HG03045 (cell line): ENCODE measurements at regions not wholly inside any gene's neighbourhood (a gene's known extent, or its start where the extent isn't known, plus 50 kb on each side); places are given as distances from the start of the nearest gene placed in this dataset.
"Not testable (repeated sequence)": the region's sequence is repeated elsewhere in the genome, so short reads cannot be mapped to it uniquely, and the experiment has no call there.

ENCODE experiments used
- ATAC-seq: cut with Tn5 transposase; IDR thresholded peaks from one replicate; pipeline ENCODE4 v1.9.1; 2021; ENCODE audit warnings: mild to moderate bottlenecking, moderate library complexity; ENCODE audit not compliant: unreplicated experiment

DNA sequence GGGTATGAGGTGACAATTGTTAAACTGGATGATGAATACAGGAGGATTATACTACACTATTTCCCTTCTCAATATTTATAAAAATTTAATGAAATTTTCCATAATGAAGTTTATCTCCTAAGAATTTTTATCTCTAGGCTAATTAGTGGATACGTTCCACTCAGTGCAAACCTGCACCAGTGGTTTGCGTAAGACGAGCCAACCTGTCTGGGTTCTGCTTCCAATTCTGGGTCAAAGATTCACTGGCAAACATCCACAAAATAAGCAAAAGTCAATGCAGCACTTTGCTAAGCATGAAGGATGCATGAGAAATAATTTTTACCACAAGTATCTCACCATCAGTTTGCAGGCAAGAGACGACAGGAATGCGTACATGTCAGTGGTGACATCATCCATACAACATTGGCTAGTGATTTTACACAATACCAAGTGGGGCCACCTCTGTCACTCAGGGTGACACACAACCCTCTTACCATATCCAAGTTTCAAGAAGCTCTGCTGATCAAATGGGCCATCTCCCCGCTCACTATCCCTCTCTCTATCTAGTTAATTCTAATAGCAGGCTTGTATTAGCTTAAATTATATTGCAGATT lies 51.7 kb downstream of the FAM50B start:
- no peak for ATAC-seq

DNA sequence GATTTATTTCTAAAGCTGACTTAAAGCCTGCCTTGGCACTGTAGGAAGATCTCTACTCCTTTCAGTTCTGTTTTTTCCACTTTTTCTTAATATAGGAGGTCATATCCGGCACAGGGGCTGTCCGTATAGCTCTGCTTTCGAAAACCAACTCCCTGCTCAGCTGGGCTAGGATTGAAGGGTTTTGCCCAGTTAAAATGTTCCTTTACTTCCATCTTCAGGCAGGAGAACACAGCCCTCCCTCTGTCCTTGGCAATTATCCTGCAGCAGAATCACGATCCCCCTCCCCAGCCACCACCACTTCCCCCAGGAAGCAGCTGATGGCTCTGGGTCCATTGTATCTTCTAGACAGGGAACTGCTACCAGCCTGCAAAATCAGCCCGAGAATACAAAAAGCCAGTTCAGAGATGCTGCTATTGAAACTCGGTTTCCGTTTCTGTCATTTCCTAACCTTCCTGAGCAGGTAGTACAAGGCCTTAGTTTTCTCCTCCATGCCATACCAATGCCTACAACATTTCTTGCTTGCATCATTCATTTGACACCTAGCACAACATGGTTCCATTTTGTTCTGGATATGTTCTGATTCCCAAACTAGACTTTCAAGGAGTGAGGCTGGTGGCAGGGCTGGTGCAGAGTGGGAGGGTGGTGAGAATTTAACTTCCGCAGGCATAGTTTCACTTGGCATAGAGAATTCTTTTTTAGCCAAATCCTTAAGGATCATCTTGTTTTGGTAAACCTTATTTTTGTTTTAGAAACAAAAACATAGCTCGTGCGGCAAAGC lies 53.9 kb downstream of the FAM50B start:
- ATAC-seq, result no peak

DNA sequence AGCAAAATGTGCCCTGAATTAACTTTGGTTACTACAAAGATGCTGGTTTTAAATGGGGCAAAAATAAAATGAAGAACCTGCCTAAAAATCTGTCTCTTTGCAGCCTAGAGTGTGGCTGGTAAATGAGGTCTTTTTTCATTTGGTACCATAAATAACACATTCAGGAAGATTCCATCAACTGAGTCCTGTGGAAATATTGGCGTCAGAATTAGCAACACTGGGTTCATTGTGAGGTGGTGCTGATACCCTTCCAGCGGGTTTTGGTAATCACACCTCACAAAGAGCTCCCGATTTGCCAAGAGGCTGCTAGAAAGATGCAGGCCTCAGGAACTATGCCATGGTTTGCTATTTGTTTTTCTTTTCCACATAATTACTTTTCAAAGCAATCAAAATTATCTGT lies 55.3 kb downstream of the FAM50B start:
- no peak for ATAC-seq

- no peak for ATAC-seq
Measured at GRCh38 chr6:3905945-3906845, 57.0 kb downstream of the FAM50B start.

DNA sequence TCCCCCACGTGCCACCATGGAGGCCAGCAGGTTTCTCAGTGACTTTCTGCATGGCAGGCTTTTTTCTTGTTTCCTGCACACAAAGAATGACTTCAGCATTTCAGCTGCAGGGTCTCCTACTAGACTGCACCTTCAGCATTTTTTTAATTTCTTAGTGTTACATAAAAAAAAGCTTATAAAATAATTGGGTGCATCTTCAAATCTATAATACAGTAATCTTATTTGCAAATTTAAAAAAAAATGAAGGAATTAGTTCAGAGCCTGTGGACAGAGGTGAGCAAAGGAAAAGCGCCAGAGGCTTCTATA lies 57.6 kb downstream of the FAM50B start:
- no peak for ATAC-seq

DNA sequence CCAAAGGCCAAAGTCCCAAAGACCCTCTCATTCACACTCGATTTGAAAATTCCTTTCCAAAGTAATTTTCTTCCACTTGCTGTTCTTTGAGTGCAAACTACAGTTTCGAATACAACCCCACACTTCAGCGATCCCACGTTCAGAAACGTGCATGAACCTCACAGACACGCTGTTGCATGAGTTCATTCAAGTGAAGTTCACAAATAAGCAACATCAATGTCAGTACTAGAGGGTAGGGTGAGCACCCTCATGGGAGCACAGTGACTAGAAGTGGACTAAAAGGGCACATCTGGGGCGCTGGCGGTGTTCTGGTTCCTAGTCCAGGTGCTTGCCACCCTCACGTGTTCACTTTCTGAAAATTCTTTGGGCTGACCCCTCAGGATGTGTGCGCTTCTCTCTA lies 59.0 kb downstream of the FAM50B start:
- ATAC-seq, result no peak

DNA sequence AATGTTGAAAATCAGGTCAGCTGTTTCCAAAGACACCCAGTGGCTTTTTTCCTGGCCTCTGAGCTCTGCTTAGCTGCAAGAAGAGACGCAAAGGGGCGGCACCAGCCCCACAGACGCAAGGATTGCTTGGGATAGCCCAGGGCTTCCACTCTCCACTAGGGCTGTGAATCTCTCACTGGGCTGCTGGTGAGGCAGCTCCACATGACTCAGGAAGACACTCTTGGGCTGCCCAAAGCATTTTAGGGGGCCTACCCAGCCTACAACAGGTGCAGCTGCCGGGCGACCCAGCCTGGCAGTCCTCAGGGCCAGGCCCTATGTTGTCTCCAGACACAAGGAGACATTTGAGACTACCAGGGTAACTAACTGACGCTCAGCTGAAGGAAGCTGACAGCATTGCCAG lies 59.8 kb downstream of the FAM50B start:
- ATAC-seq, result no peak

GRCh38 chr6:3910106-3910663 lies 61.0 kb downstream of the FAM50B start:
- no peak for ATAC-seq

DNA sequence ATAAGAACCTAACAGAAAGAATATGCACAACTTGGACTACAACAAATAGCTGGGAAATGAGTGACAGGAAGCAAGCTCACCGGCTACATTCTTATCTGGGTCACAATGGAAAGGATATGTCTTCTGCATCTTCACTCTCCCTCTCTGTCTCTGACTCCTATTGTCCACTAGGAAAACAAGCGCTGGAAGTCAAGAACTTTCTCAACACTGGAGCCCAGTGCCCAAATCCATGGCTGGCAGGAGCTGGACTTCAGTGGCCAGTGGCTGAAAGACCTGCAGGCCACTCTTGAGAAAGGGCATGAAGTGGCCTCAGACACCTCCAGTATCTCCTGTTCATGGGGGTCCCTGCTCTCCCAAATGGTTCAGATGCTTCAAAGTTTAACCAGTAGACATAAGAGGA lies 62.0 kb downstream of the FAM50B start:
- ATAC-seq, result no peak

DNA sequence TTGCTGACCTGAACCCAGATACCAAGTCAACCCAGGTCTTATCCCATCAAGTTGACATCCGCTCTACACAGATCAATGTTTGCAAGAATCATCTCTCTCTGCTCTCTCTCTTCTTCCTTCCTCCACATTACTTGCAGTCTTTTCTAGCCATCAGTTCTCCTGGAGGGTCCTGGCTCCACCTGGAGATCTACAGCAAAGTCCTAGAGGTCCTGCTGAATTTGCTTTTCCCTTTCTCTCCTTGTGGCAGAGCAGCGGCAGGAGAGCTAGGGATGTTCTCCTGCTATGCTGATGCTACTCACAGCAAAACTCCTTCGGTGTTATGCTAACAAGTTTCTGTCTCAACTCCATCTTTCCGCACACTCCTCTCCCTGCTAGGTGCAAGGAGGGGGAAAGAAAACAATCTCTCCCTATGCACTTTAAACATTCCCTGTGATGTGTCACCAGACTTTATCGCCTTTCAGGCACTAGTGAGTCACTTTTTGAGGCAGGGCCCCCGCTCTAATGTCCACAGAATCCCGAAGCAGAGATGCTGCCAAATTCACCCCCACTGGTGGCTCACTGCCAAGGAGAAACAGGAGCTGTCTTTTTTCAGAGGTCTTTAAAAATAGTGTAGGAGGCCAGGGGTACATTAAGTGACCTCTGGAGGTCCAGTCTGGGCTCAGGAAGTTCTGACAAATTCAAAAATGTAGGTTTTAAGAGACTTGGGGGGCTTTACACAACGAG lies 62.6 kb downstream of the FAM50B start:
- no peak for ATAC-seq

GRCh38 chr6:3912361-3913076 lies 63.3 kb downstream of the FAM50B start:
- ATAC-seq, result no peak

GRCh38 chr6:3913077-3913957 lies 64.1 kb downstream of the FAM50B start:
- ATAC-seq, result no peak

GRCh38 chr6:3913958-3914337 lies 64.8 kb downstream of the FAM50B start:
- no peak for ATAC-seq

DNA sequence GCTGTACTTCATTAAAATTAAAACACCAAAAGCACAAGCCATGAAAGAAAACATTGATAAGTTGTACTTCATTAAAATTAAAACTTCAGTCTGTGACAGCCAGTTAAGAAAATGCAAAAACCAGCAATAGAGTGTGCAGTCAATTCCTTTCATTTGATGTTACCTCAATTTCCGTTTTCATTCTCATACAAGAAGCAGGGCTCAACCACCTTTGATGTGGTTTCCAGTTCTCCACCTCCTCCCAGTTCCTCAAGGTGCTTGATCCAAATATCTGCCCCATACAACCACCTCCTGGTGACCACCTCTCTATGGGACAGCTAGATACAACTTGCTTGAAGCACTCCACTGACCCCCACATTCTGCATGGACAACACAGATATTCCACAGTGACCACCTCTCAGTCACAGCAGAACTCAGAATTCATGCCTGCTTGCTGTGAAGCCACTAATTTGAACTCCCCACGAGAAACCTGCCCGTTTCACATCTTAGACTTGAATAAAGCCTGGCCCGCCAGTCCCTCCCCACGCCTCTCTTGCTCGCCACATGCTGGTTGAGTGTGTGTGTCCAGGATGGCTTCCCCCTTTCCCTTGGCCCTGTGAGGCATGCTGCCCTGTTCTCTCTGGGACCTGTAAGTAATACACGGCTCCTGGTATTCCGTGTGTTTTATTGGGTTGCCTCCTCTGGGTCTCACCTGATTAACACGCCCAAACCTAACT lies 66.1 kb downstream of the FAM50B start:
- no peak for ATAC-seq

- no peak for ATAC-seq
Measured at GRCh38 chr6:3916211-3916610, 67.0 kb downstream of the FAM50B start.

- not testable (repeated sequence) for ATAC-seq
Measured at GRCh38 chr6:3916749-3917148, 67.6 kb downstream of the FAM50B start.

GRCh38 chr6:3918469-3918868 lies 69.3 kb downstream of the FAM50B start:
- no peak for ATAC-seq

GRCh38 chr6:3919130-3919628 lies 70.0 kb downstream of the FAM50B start:
- no peak for ATAC-seq

GRCh38 chr6:3919849-3920248 lies 70.7 kb downstream of the FAM50B start:
- no peak for ATAC-seq
